ENCODE measurements at regions not wholly inside any gene's neighbourhood (a gene's known extent, or its start where the extent isn't known, plus 50 kb on each side); places are given as distances from the start of the nearest gene placed in this dataset.

- DNase-seq (ENCODE audit: low spot score): no peak
These were observed 464.7 kb downstream of the TXNL1 start for GRCh38 chr18:56173542-56174220.

- no peak for DNase-seq (ENCODE audit: low spot score)
These were observed 465.9 kb downstream of the TXNL1 start for GRCh38 chr18:56172527-56172926.

GRCh38 chr18:56171848-56172247 lies 466.5 kb downstream of the TXNL1 start:
- no peak for DNase-seq (ENCODE audit: low spot score)

GRCh38 chr18:56168049-56168781 lies 470.2 kb downstream of the TXNL1 start:
- DNase-seq (ENCODE audit: low spot score): no peak

GRCh38 chr18:56167366-56167765 lies 471.0 kb downstream of the TXNL1 start:
- DNase-seq (ENCODE audit: low spot score): no peak

- DNase-seq (ENCODE audit: low spot score): no peak
These were observed 471.5 kb downstream of the TXNL1 start for GRCh38 chr18:56166914-56167313.

GRCh38 chr18:56165601-56166355 lies 472.6 kb downstream of the TXNL1 start:
- DNase-seq (ENCODE audit: low spot score): no peak

GRCh38 chr18:56162311-56163265 lies 475.8 kb downstream of the TXNL1 start:
- no peak for DNase-seq (ENCODE audit: low spot score)

GRCh38 chr18:56161566-56162260 lies 476.7 kb downstream of the TXNL1 start:
- no peak for DNase-seq (ENCODE audit: low spot score)

- DNase-seq (ENCODE audit: low spot score): no peak
These were observed 479.7 kb downstream of the TXNL1 start for GRCh38 chr18:56158676-56159075.

- no peak for DNase-seq (ENCODE audit: low spot score)
These were observed 480.9 kb downstream of the TXNL1 start for GRCh38 chr18:56157541-56157940.

GRCh38 chr18:56152551-56153310 lies 485.7 kb downstream of the TXNL1 start:
- DNase-seq (ENCODE audit: low spot score): no peak

GRCh38 chr18:56148373-56148772 lies 490.0 kb downstream of the TXNL1 start:
- DNase-seq (ENCODE audit: low spot score): no peak

GRCh38 chr18:56146565-56146964 lies 491.8 kb downstream of the TXNL1 start:
- no peak for DNase-seq (ENCODE audit: low spot score)

- no peak for DNase-seq (ENCODE audit: low spot score)
These were observed 496.4 kb downstream of the TXNL1 start for GRCh38 chr18:56142001-56142400.

GRCh38 chr18:56139792-56140254 lies 498.6 kb downstream of the TXNL1 start:
- no peak for DNase-seq (ENCODE audit: low spot score)

GRCh38 chr18:56139372-56139771 lies 499.0 kb downstream of the TXNL1 start:
- no peak for DNase-seq (ENCODE audit: low spot score)

- no peak for DNase-seq (ENCODE audit: low spot score)
These were observed 502.3 kb downstream of the TXNL1 start for GRCh38 chr18:56136105-56136504.

- DNase-seq (ENCODE audit: low spot score): no peak
These were observed 507.9 kb downstream of the TXNL1 start for GRCh38 chr18:56130481-56130880.

- no peak for DNase-seq (ENCODE audit: low spot score)
These were observed 510.1 kb downstream of the TXNL1 start for GRCh38 chr18:56128153-56128791.

Data from HuH-7.5 (cell line).